GM12878 (cell line): ENCODE measurements at regions not wholly inside any gene's neighbourhood (a gene's known extent, or its start where the extent isn't known, plus 50 kb on each side); places are given as distances from the start of the nearest gene placed in this dataset.

ENCODE experiments used
- ATAC-seq: fragments of 200-7000 bp; cut with Tn5 transposase; 3 replicates; pipeline ENCODE4 v1.9.1; 2020; ENCODE audit warnings: mild to moderate bottlenecking, moderate library complexity
- BruUV-seq: library from RNA; stranded (reverse); fragments of 400-500 nt; replicated peaks from 2 replicates; lab custom pipeline; 2021; lab: Mats Ljungman, UMichigan
- CTCF ChIA-PET: fragments of 300-600 bp; sonication (Branson Sonifier 250); formaldehyde crosslinking; extraction: SDS; loops from one replicate; lab custom pipeline; 2021; ENCODE audit warnings: inconsistent platforms; lab: Yijun Ruan, JAX
- POLR2A ChIA-PET: fragments of 350-600 bp; formaldehyde crosslinking; extraction: SDS; loops from one replicate; lab custom pipeline; 2021; ENCODE audit warnings: inconsistent platforms; lab: Charles Lee
- RAD21 ChIA-PET: fragments of 300-600 bp; sonication (Branson Sonifier 250); formaldehyde crosslinking; loops from one replicate; lab custom pipeline; 2023; ENCODE audit warnings: antibody characterized with exemption; ENCODE audit not compliant: unreplicated experiment; lab: Charles Lee
- SMC1A ChIA-PET: fragments of 300-600 bp; sonication (Branson Sonifier 250); formaldehyde crosslinking; loops from one replicate; lab custom pipeline; 2023; ENCODE audit not compliant: unreplicated experiment, uncharacterized antibody; lab: Charles Lee
- DNase-seq: peaks from one replicate; pipeline ENCODE4 v3.0.0-alpha.2; 2011; ENCODE audit warnings: low read depth, low spot score
- FAIRE-seq: peaks from 3 replicates; lab custom pipeline; 2011; peaks lifted over from hg19 to GRCh38; lab: Jason Lieb, UNC
- H2AFZ ChIP-seq: 2 replicates; pipeline ENCODE4 v1.6.0; 2011; ENCODE audit warnings: low read depth, low read length, control low read depth; ENCODE audit not compliant: control insufficient read depth
- H3K27ac ChIP-seq: 2 replicates; pipeline ENCODE4 v1.5.1; 2011; ENCODE audit warnings: control low read depth; ENCODE audit not compliant: control insufficient read depth, insufficient read depth
- H3K27me3 ChIP-seq, 2 experiments: replicated peaks in 1 of 2; 2 replicates each; pipeline versions ENCODE4 v1.6.0 to v1.6.1; 2011; ENCODE audit warnings: low read length in 1 of 2; ENCODE audit not compliant: control insufficient read depth in 2 of 2, insufficient read depth in 2 of 2
- H3K36me3 ChIP-seq, 2 experiments: 2 replicates each; pipeline ENCODE4 v1.5.1; 2011; ENCODE audit warnings: low read length in 1 of 2; ENCODE audit not compliant: control insufficient read depth in 2 of 2, insufficient read depth in 2 of 2
- H3K4me1 ChIP-seq: 2 replicates; pipeline ENCODE4 v1.6.1; 2011; ENCODE audit warnings: mild to moderate bottlenecking, low read length, moderate library complexity, mixed read lengths; ENCODE audit not compliant: control insufficient read depth, insufficient read depth
- H3K4me2 ChIP-seq: 2 replicates; pipeline ENCODE4 v1.6.0; 2011; ENCODE audit warnings: control low read depth; ENCODE audit not compliant: control insufficient read depth, insufficient read depth
- H3K4me3 ChIP-seq: fragments of 200-600 bp; sonication (generic); 2 replicates; pipeline ENCODE4 v1.5.1; 2016
- H3K79me2 ChIP-seq: 2 replicates; pipeline ENCODE4 v1.6.0; 2011; ENCODE audit warnings: low read length; ENCODE audit not compliant: control insufficient read depth, insufficient read depth
- H3K9ac ChIP-seq: 2 replicates; pipeline ENCODE4 v1.8.0; 2011; ENCODE audit warnings: low read length, control low read depth, mixed read lengths; ENCODE audit not compliant: control insufficient read depth, insufficient read depth
- H3K9me3 ChIP-seq: replicated peaks from 3 replicates; pipeline ENCODE4 v1.5.1; 2011; ENCODE audit warnings: mild to moderate bottlenecking, low read length; ENCODE audit not compliant: control insufficient read depth, insufficient read depth
- H4K20me1 ChIP-seq: 2 replicates; pipeline ENCODE4 v1.6.0; 2011; ENCODE audit not compliant: control insufficient read depth, insufficient read depth
- CHD4 ChIP-seq: fragments of 200-600 bp; sonication (generic); IDR thresholded peaks from 2 replicates; pipeline ENCODE4 v1.6.1; 2016; ENCODE audit warnings: mild to moderate bottlenecking
- CREB1 ChIP-seq: IDR thresholded peaks from 2 replicates; pipeline ENCODE4 v1.6.1; 2012; ENCODE audit warnings: low read depth, mild to moderate bottlenecking, inconsistent platforms
- FOS ChIP-seq: IDR thresholded peaks from 3 replicates; pipeline ENCODE4 v1.6.1; 2011; ENCODE audit warnings: borderline replicate concordance; ENCODE audit not compliant: insufficient read length; ENCODE audit errors: extremely low read depth
- HCFC1 ChIP-seq: fragments of 150-350 bp; IDR thresholded peaks from 2 replicates; pipeline ENCODE4 v1.6.1; 2014; ENCODE audit warnings: low read length
- KDM1A ChIP-seq: fragments of 200-600 bp; sonication (generic); IDR thresholded peaks from 2 replicates; pipeline ENCODE4 v1.6.1; 2016; ENCODE audit warnings: borderline replicate concordance
- LARP7 ChIP-seq: fragments of 450-650 bp; IDR thresholded peaks from 2 replicates; pipeline ENCODE4 v1.6.1; 2017; ENCODE audit warnings: mild to moderate bottlenecking
- MYC ChIP-seq: IDR thresholded peaks from 2 replicates; pipeline ENCODE4 v1.6.1; 2011; ENCODE audit warnings: mild to moderate bottlenecking, low read length, moderate library complexity, inconsistent platforms; ENCODE audit not compliant: insufficient read depth, insufficient replicate concordance, insufficient read length, severe bottlenecking
- NFXL1 ChIP-seq: fragments of 450-650 bp; IDR thresholded peaks from 2 replicates; pipeline ENCODE4 v1.6.1; 2017; ENCODE audit warnings: antibody characterized with exemption, mild to moderate bottlenecking, borderline replicate concordance
- NR2C1 ChIP-seq: fragments of 450-650 bp; IDR thresholded peaks from 2 replicates; pipeline ENCODE4 v1.6.1; 2017; ENCODE audit warnings: antibody characterized with exemption, mild to moderate bottlenecking, moderate library complexity
- TCF7 ChIP-seq: IDR thresholded peaks from 2 replicates; pipeline ENCODE4 v1.6.1; 2014; ENCODE audit warnings: antibody characterized with exemption, borderline replicate concordance
- USF2 ChIP-seq: IDR thresholded peaks from 2 replicates; pipeline ENCODE4 v1.6.1; 2011; ENCODE audit warnings: low read depth, low read length, improper control_type of control experiment, borderline replicate concordance
- ZBED1 ChIP-seq: IDR thresholded peaks from 2 replicates; pipeline ENCODE4 v1.6.1; 2016; ENCODE audit warnings: borderline replicate concordance
- ZNF24 ChIP-seq: fragments of 450-650 bp; IDR thresholded peaks from 2 replicates; pipeline ENCODE4 v1.6.1; 2017; ENCODE audit warnings: antibody characterized with exemption, mild to moderate bottlenecking
- ZNF384 ChIP-seq: IDR thresholded peaks from 2 replicates; pipeline ENCODE4 v1.6.1; 2012; ENCODE audit warnings: low read depth, mild to moderate bottlenecking, low read length, improper control_type of control experiment, borderline replicate concordance
- WGBS: methylation state at CpG from one replicate; pipeline ENCODE4 v1.1.6; 2016; ENCODE audit warnings: low lambda C conversion rate; ENCODE audit not compliant: insufficient replicate concordance, insufficient coverage; ENCODE audit errors: missing lambda C conversion rate; 5-methylcytosine and 5-hydroxymethylcytosine counted together
- in situ Hi-C: fragments of 300-500 bp; cut with MboI; formaldehyde crosslinking; loops from 9 replicates; pipeline ENCODE4 v1.14.3; 2018; ENCODE audit warnings: mixed read lengths
- intact Hi-C: fragments of 100-400 bp; cut with micrococcal nuclease; formaldehyde crosslinking; loops from one replicate; pipeline ENCODE4 v1.14.2; 2022; ENCODE audit not compliant: unreplicated experiment
- TF ChIP-seq, protein P1 (sequence below): IDR thresholded peaks from 2 replicates; pipeline ENCODE4 v1.6.1; 2011; ENCODE audit warnings: borderline replicate concordance, low read depth, mild to moderate bottlenecking, moderate library complexity, low read length; ENCODE audit not compliant: insufficient read depth, poor library complexity, severe bottlenecking
- TF ChIP-seq, protein P2 (sequence below): fragments of 450-650 bp; IDR thresholded peaks from 2 replicates; pipeline ENCODE4 v1.6.1; 2017; ENCODE audit warnings: antibody characterized with exemption, mild to moderate bottlenecking, moderate library complexity

GRCh38 chr2:235238537-235238936 lies 255.3 kb upstream of the AGAP1 start:
- no peak overlapping the region for H2AFZ ChIP-seq
- peaks cover 0 to 3% of the 10 kb centered on the region in 2 experiments; a peak in 1 of 4 replicates for H3K27me3 ChIP-seq
- ChIA-PET POLR2A (no interaction called here), CTCF (no interaction called here), RAD21 (no interaction called here), SMC1A (no interaction called here)
- no peak overlapping the region for H3K9ac ChIP-seq
- intact Hi-C loops (no loop called here), in situ Hi-C loops (no loop called here)
- BruUV-seq, result no TSS peak
- H3K27ac ChIP-seq, result no peak overlapping the region
- no peaks in the 10 kb centered on the region for H3K4me1 ChIP-seq
- no peaks in the 10 kb centered on the region for H4K20me1 ChIP-seq
- 3% methylated on average over 3 of the region's 3 CpGs for WGBS
- FAIRE-seq, result no peak
- DNase-seq, result no peak
- TF ChIP-seq NFXL1 (no peak), KDM1A (no peak), TCF7 (no peak), FOS (no peak), ZNF384 (no peak), LARP7 (no peak), MYC (no peak), ZBED1 (no peak), CHD4 (no peak), CREB1 (no peak), USF2 (no peak), HCFC1 (no peak), ZNF24 (no peak), NR2C1 (no peak)
- TF ChIP-seq, protein P1, sequence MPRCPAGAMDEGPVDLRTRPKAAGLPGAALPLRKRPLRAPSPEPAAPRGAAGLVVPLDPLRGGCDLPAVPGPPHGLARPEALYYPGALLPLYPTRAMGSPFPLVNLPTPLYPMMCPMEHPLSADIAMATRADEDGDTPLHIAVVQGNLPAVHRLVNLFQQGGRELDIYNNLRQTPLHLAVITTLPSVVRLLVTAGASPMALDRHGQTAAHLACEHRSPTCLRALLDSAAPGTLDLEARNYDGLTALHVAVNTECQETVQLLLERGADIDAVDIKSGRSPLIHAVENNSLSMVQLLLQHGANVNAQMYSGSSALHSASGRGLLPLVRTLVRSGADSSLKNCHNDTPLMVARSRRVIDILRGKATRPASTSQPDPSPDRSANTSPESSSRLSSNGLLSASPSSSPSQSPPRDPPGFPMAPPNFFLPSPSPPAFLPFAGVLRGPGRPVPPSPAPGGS, result no peak
- TF ChIP-seq, protein P2, sequence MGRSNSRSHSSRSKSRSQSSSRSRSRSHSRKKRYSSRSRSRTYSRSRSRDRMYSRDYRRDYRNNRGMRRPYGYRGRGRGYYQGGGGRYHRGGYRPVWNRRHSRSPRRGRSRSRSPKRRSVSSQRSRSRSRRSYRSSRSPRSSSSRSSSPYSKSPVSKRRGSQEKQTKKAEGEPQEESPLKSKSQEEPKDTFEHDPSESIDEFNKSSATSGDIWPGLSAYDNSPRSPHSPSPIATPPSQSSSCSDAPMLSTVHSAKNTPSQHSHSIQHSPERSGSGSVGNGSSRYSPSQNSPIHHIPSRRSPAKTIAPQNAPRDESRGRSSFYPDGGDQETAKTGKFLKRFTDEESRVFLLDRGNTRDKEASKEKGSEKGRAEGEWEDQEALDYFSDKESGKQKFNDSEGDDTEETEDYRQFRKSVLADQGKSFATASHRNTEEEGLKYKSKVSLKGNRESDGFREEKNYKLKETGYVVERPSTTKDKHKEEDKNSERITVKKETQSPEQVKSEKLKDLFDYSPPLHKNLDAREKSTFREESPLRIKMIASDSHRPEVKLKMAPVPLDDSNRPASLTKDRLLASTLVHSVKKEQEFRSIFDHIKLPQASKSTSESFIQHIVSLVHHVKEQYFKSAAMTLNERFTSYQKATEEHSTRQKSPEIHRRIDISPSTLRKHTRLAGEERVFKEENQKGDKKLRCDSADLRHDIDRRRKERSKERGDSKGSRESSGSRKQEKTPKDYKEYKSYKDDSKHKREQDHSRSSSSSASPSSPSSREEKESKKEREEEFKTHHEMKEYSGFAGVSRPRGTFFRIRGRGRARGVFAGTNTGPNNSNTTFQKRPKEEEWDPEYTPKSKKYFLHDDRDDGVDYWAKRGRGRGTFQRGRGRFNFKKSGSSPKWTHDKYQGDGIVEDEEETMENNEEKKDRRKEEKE, result no peak
- no peak for ATAC-seq
- H3K36me3 ChIP-seq, result no peaks in the 10 kb centered on the region
- no peaks in the 10 kb centered on the region for H3K9me3 ChIP-seq
- H3K79me2 ChIP-seq, result no peaks in the 10 kb centered on the region
- H3K4me2 ChIP-seq, result no peak overlapping the region
- no peak overlapping the region for H3K4me3 ChIP-seq
